A673 (cell line): ENCODE measurements at regions not wholly inside any gene's neighbourhood (a gene's known extent, or its start where the extent isn't known, plus 50 kb on each side); places are given as distances from the start of the nearest gene placed in this dataset.

Experiments used
- BruUV-seq: library from RNA; stranded (reverse); fragments of 400-500 nt; replicated peaks from 2 replicates; lab custom pipeline; 2021; lab: Mats Ljungman, UMichigan
- CTCF ChIA-PET: fragments of 300-600 bp; sonication (Branson Sonifier 250); formaldehyde crosslinking; loops from one replicate; lab custom pipeline; 2022; ENCODE audit warnings: antibody characterized with exemption; lab: Charles Lee
- POLR2A ChIA-PET: fragments of 300-600 bp; sonication (Branson Sonifier 250); formaldehyde crosslinking; loops from one replicate; lab custom pipeline; 2022; ENCODE audit warnings: antibody characterized with exemption; ENCODE audit not compliant: low non-redundant PET; lab: Charles Lee
- DNase-seq: peaks from one replicate; pipeline ENCODE4 v3.0.0-alpha.2; 2015; ENCODE audit warnings: low spot score
- H3K27ac ChIP-seq: fragments of 200-600 bp; sonication (generic); 2 replicates; pipeline ENCODE4 v1.5.1; 2016; ENCODE audit warnings: mixed run types, low read depth, mild to moderate bottlenecking, mixed read lengths, antibody characterized with exemption, low read length; ENCODE audit not compliant: poor library complexity, severe bottlenecking
- H3K27me3 ChIP-seq: fragments of 200-600 bp; sonication (generic); replicated peaks from 2 replicates; pipeline ENCODE4 v1.6.1; 2017; ENCODE audit warnings: mixed run types, low read depth, mild to moderate bottlenecking, mixed read lengths, antibody characterized with exemption, low read length; ENCODE audit not compliant: insufficient read depth, poor library complexity
- H3K36me3 ChIP-seq: fragments of 200-600 bp; sonication (generic); 2 replicates; pipeline ENCODE4 v1.6.1; 2016; ENCODE audit warnings: mixed run types, mild to moderate bottlenecking, mixed read lengths, antibody characterized with exemption, low read length; ENCODE audit not compliant: insufficient read depth, poor library complexity, severe bottlenecking
- H3K4me1 ChIP-seq: fragments of 200-600 bp; sonication (generic); 2 replicates; pipeline ENCODE4 v1.6.1; 2017; ENCODE audit warnings: mixed run types, mild to moderate bottlenecking, mixed read lengths, antibody characterized with exemption, low read length; ENCODE audit not compliant: insufficient read depth, poor library complexity, severe bottlenecking
- H3K4me3 ChIP-seq: fragments of 200-600 bp; sonication (generic); 2 replicates; pipeline ENCODE4 v1.5.1; 2016; ENCODE audit warnings: low read depth, mixed run types, mild to moderate bottlenecking, mixed read lengths, low read length; ENCODE audit not compliant: poor library complexity, severe bottlenecking
- H3K9me3 ChIP-seq: fragments of 200-600 bp; sonication (generic); 2 replicates; pipeline ENCODE4 v1.6.1; 2016; ENCODE audit warnings: mixed run types, low read depth, mild to moderate bottlenecking, mixed read lengths, antibody characterized with exemption, low read length; ENCODE audit not compliant: poor library complexity, severe bottlenecking
- CTCF ChIP-seq: fragments of 300-800, 200-600 bp; sonication (generic); conservative IDR thresholded peaks from 2 replicates; pipeline ENCODE4 v1.5.1; 2017; ENCODE audit warnings: low read depth, mild to moderate bottlenecking, antibody characterized with exemption, low read length, moderate library complexity, mixed read lengths
- EZH2 ChIP-seq: fragments of 200-600 bp; sonication (generic); IDR thresholded peaks from 2 replicates; pipeline ENCODE4 v1.6.1; 2017; ENCODE audit warnings: borderline replicate concordance, low read depth, mild to moderate bottlenecking, mixed read lengths, antibody characterized with exemption, low read length; ENCODE audit not compliant: poor library complexity, severe bottlenecking
- intact Hi-C: fragments of 100-400 bp; cut with micrococcal nuclease; formaldehyde crosslinking; loops from one replicate; pipeline ENCODE4 v1.10.0; 2022; ENCODE audit not compliant: unreplicated experiment

GRCh38 chr12:24396224-24396623, 446.8 kb upstream of the SOX5 start:
- intact Hi-C loops: no loop called here
- no peaks in the 10 kb centered on the region for H3K27me3 ChIP-seq
- no TSS peak for BruUV-seq
- CTCF ChIA-PET: no interaction called here
- DNase-seq: no peak
- H3K9me3 ChIP-seq: no peaks in the 10 kb centered on the region
- TF ChIP-seq EZH2: no peak
- TF ChIP-seq CTCF: no peak
- H3K4me3 ChIP-seq: no peak overlapping the region
- no peaks in the 10 kb centered on the region for H3K36me3 ChIP-seq
- no peak overlapping the region for H3K27ac ChIP-seq
- POLR2A ChIA-PET: no interaction called here
- H3K4me1 ChIP-seq: no peaks in the 10 kb centered on the region

- no TSS peak for BruUV-seq
- POLR2A ChIA-PET: no interaction called here
Observed at GRCh38 chr12:24394246-24394645, 444.8 kb upstream of the SOX5 start.

GRCh38 chr12:24393071-24393470, 443.6 kb upstream of the SOX5 start:
- Histone ChIP-seq H3K9me3 (peaks cover 4% of the 10 kb centered on the region), H3K27me3 (no peaks in the 10 kb centered on the region), H3K4me1 (no peaks in the 10 kb centered on the region), H3K36me3 (no peaks in the 10 kb centered on the region), H3K4me3 (no peak overlapping the region), H3K27ac (no peak overlapping the region)
- intact Hi-C loops: no loop called here
- BruUV-seq: no TSS peak
- DNase-seq: no peak
- POLR2A ChIA-PET: no interaction called here
- CTCF ChIA-PET: no interaction called here
- TF ChIP-seq EZH2 (no peak), CTCF (no peak)

More at GRCh38 chr12:24394246-24394645, 444.8 kb upstream of the SOX5 start:
- no peaks in the 10 kb centered on the region for H3K4me1 ChIP-seq
- H3K27ac ChIP-seq: no peak overlapping the region
- peaks cover 4% of the 10 kb centered on the region for H3K9me3 ChIP-seq
- TF ChIP-seq CTCF (no peak), EZH2 (no peak)
- no peak for DNase-seq
- CTCF ChIA-PET: no interaction called here
- no peaks in the 10 kb centered on the region for H3K36me3 ChIP-seq
- no peak overlapping the region for H3K4me3 ChIP-seq
- intact Hi-C loops: no loop called here
- H3K27me3 ChIP-seq: no peaks in the 10 kb centered on the region
